AG08396 (cell line): ENCODE measurements at regions not wholly inside any gene's neighbourhood (a gene's known extent, or its start where the extent isn't known, plus 50 kb on each side); places are given as distances from the start of the nearest gene placed in this dataset.
"Not testable (repeated sequence)": the region's sequence is repeated elsewhere in the genome, so short reads cannot be mapped to it uniquely, and the experiment has no call there.

Source experiments
- DNase-seq: peaks from one replicate; pipeline ENCODE4 v3.0.0; 2012; ENCODE audit warnings: low spot score, mixed read lengths

- no peak for DNase-seq
Observed at GRCh38 chr10:9137368-9137767, 1082.9 kb downstream of the GATA3 start.

- DNase-seq = not testable (repeated sequence)
Observed at GRCh38 chr10:9138829-9139228, 1084.3 kb downstream of the GATA3 start.

GRCh38 chr10:9140373-9140772 is 1085.9 kb downstream of the GATA3 start:
- no peak for DNase-seq

GRCh38 chr10:9147475-9147874 is 1093.0 kb downstream of the GATA3 start:
- no peak for DNase-seq

- no peak for DNase-seq
Observed at GRCh38 chr10:9149134-9149533, 1094.6 kb downstream of the GATA3 start.

DNA sequence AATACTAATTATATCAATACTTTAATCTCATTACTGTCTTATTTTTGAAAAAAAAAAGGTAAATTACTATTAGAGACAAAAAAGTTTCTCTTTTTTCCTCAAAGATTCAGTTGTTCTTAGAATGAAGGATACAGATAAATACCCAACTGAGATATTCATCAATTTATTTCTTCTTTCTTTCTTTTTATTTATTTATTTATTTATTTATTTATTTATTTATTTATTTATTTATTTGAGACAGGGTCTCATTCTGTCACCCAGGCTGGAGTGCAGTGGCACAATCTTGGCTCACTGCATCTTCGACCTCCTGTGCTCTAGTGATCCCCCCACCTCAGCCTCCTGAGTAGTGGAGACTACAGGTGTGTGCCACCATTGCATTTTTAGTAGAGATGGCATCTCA is 1098.6 kb downstream of the GATA3 start:
- not testable (repeated sequence) for DNase-seq

GRCh38 chr10:9157656-9158055 is 1103.2 kb downstream of the GATA3 start:
- DNase-seq = no peak

DNA sequence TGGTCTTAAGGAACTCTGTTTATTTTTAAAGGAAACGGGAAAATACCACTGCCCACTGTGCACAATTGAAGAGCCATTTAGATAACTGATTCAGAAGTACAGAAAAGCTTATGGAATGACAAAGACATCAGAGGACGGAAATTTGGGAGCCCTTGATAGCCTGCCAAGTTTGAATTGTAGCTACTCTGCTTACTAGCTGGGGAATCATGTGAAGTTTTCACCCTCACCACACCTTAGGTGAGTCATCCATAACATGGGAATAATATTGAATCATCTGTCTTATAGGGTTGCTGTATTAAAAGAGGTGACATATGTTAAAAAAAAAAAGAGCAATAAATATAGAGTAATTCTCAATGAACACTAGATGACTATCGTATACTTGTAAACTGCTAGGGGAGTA is 1104.2 kb downstream of the GATA3 start:
- DNase-seq = no peak

DNA sequence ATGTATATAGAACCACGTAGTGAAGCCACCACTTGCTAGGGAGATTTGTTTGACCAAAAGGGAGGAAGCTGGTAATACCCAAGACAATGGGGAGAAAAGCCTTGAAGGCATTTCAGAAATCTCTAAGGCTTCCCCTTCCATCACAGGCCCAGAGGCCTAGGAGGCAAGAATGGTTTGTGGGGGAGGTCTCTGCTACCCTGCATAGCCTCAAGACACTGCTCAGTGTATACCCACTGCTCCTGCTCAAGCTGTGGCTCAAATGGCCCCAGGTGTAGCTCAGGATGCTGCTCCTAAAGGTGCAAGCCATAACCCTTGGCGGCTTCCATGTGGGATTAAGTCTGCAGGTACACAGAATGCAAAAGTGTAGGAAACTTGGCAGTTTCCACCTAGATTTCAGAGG is 1105.8 kb downstream of the GATA3 start:
- DNase-seq = no peak

DNA sequence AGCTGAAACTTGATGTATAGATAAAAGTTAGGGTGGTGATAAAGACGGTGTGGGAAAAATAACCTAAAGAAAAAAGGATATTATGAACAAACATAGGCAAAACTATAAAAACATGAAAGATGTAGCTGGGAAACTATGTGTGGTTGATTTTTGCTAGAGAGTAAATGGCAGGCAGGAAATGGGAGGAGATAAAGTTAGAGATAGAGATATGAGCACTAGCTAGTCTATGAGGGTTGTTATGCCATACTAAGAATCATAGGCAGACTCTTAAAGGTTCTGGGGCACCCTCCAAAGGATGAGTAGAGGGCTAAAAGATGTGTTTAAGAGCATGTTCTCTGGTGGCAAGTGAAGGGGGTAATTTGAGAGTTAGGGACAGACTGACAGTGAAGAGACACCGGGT is 1109.2 kb downstream of the GATA3 start:
- no peak for DNase-seq

GRCh38 chr10:9166770-9167169 is 1112.3 kb downstream of the GATA3 start:
- no peak for DNase-seq

GRCh38 chr10:9172276-9172675 is 1117.8 kb downstream of the GATA3 start:
- DNase-seq = no peak

DNA sequence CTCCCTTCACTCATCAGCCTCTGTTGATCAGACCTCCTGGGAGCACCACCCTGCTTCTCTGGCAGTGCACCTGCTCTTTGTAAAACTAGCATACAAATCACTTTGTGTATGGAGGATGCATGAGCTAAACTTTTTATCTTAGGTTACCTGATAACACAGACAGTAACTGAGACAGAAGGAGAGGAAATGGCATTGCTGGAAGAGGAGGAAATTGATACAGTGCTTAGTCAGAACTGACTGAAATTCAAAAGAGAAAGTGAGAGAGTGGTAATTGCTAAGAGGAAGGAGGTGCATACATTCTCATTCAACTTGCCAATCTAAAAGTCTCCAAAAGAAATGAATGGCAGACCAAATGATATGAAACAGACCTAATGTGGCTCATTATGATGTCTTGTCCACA is 1120.7 kb downstream of the GATA3 start:
- DNase-seq = no peak

GRCh38 chr10:9183197-9183880 is 1128.9 kb downstream of the GATA3 start:
- DNase-seq = not testable (repeated sequence)

DNA sequence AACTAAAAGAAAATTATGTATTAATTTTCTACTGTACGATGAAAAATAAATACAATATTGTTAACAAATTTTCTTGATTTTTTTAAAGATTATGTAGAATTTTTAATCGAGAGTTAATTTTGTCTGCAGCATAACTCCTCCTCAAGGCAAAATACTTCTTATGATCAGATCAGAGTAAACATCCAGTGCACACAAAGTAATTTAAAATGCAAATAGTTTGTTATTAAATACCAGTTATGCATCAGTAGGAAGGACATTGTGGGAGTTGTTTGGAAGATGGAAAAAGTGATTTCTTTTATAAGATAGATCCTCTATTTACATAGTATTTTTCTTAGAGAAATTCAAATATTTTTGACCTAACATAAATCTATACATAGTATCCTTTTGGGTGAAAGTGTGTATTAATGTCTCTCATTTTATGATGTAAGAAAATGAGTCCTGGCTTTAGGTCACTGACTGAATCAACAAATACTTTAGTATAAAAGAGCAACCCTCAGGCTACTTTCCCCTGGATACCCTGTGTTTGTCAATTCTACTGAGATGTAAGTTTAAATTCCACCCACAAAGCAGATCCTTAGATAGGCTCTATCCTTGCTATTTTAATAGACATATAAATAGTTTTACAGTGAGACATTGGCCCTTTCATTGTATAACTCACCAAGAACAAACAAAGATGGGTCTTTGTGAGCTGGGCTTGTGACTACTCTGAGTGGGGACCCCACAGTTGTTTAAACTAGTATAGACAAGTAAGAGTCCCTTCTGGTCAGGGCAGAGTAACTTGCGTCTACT is 1133.7 kb downstream of the GATA3 start:
- no peak for DNase-seq

GRCh38 chr10:9189448-9189847 is 1135.0 kb downstream of the GATA3 start:
- no peak for DNase-seq

- no peak for DNase-seq
Observed at GRCh38 chr10:9193120-9193519, 1138.6 kb downstream of the GATA3 start.

DNA sequence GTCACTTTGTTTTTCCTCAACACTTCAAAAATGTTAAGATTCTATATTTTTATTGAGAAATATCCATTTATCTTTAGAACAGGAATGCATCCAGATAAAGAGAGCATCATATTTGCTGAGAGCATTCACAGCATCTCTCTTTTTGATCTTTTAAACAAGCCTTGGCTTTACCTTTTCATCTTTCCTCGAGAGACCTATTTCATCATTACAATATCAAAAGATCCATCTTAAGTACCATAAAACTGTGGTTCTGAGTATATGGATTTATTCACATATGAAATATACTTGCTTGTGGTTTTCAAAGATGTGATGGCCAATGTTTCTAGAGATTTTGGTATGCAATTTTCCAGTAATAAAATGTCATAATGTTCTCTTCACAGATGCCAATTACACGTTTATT is 1140.9 kb downstream of the GATA3 start:
- DNase-seq = no peak

DNA sequence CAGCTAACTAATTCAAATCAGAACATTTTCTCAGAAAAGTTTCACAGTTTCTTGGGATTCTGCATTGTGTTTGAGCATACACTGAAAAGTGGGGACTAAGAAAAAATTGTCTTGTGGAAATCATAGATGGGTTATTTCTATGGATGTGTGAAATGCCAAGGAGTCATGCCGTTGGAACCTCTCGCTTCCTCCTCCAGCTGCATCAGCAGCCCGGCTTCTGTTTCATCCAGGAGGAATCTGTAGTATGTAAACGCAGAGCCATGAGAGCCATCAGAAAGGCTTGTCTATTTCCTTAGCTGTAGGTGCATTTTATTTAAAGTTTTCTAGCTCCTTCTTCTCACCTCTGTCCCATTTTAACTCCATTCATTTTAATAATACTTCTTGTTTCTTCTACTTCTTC is 1144.1 kb downstream of the GATA3 start:
- DNase-seq = peak; percentile 69

DNA sequence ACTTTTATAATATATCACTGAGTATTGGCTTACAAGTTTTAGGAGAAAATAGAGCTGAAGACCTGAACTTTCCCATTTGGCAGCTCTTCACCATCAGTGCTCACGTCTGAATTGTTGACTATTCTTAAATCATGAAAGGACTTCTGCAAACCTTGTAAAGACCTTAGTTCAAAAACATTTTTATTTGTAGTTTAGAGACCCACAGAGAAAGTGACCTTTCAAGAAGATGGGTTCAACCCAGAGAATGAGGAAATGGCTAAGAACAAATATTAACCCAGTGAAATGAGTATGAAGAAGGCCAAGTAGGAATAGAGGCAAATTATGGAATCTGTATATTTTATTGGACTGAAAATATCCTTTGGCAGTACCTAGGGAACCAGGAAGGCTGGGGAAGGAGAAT is 1151.1 kb downstream of the GATA3 start:
- DNase-seq = no peak

GRCh38 chr10:9209105-9209798 is 1154.8 kb downstream of the GATA3 start:
- peak; percentile 43 for DNase-seq

GRCh38 chr10:9211228-9211627 is 1156.7 kb downstream of the GATA3 start:
- DNase-seq = no peak

- no peak for DNase-seq
Observed at GRCh38 chr10:9214618-9215017, 1160.1 kb downstream of the GATA3 start.
